HEK293 (cell line): ENCODE measurements at regions not wholly inside any gene's neighbourhood (a gene's known extent, or its start where the extent isn't known, plus 50 kb on each side); places are given as distances from the start of the nearest gene placed in this dataset.
"Not testable (repeated sequence)": the region's sequence is repeated elsewhere in the genome, so short reads cannot be mapped to it uniquely, and the experiment has no call there.

Source experiments
- CTCF ChIA-PET: fragments of 350-600 bp; formaldehyde crosslinking; extraction: SDS; loops from one replicate; lab custom pipeline; 2021; ENCODE audit warnings: antibody characterized with exemption; lab: Yijun Ruan, JAX
- POLR2A ChIA-PET: fragments of 300-600 bp; formaldehyde crosslinking; extraction: SDS; loops from one replicate; lab custom pipeline; 2020; ENCODE audit warnings: antibody characterized with exemption, inconsistent platforms; lab: Yijun Ruan, JAX
- H3K27ac ChIP-seq: fragments of 200-500 bp; sonication (Bioruptor generic); 2 replicates; pipeline ENCODE4 v1.5.1; 2014; ENCODE audit warnings: low read depth, low read length, control low read depth, inconsistent platforms; ENCODE audit errors: extremely low read depth
- H3K36me3 ChIP-seq, 2 experiments: fragments of 200-500 bp in 1 of 2; sonication (Bioruptor generic) in 1 of 2; 1 replicate in 1 of 2; 2 replicates in 1 of 2; pipeline ENCODE4 v1.5.1; 2014 to 2017; ENCODE audit warnings: inconsistent platforms in 2 of 2, low read length in 2 of 2; ENCODE audit not compliant: control insufficient read depth in 2 of 2, insufficient read depth in 1 of 2
- H3K4me1 ChIP-seq: fragments of 200-500 bp; sonication (Bioruptor generic); 2 replicates; pipeline ENCODE4 v1.5.1; 2014; ENCODE audit warnings: mild to moderate bottlenecking, low read length, inconsistent platforms; ENCODE audit not compliant: control insufficient read depth, insufficient read depth
- H3K4me3 ChIP-seq: 2 replicates; pipeline ENCODE4 v1.5.1; 2011; ENCODE audit warnings: low read depth, mild to moderate bottlenecking, control low read depth, low read length, moderate library complexity
- H3K9me3 ChIP-seq: fragments of 200-500 bp; sonication (Bioruptor generic); 2 replicates; pipeline ENCODE4 v1.5.1; 2014; ENCODE audit warnings: low read depth, low read length, inconsistent platforms; ENCODE audit not compliant: control insufficient read depth, insufficient read depth
- KLF10 ChIP-seq: fragments of 450-650 bp; IDR thresholded peaks from 2 replicates; pipeline ENCODE4 v1.5.1; 2018; ENCODE audit warnings: missing biosample characterization, mild to moderate bottlenecking, missing genetic modification characterization
- KLF16 ChIP-seq: fragments of 450-650 bp; formaldehyde crosslinking; IDR thresholded peaks from 2 replicates; pipeline ENCODE4 v1.5.1; 2017; ENCODE audit warnings: missing biosample characterization, missing genetic modification characterization
- TCF7L2 ChIP-seq: IDR thresholded peaks from 2 replicates; pipeline ENCODE4 v1.6.1; 2011; ENCODE audit warnings: low read depth, mild to moderate bottlenecking, inconsistent platforms, low read length, moderate library complexity, borderline replicate concordance
- ZBTB7A ChIP-seq: fragments of 450-650 bp; formaldehyde crosslinking; IDR thresholded peaks from 2 replicates; pipeline ENCODE4 v1.5.1; 2016; ENCODE audit warnings: low read depth, missing biosample characterization, missing genetic modification characterization
- ZFHX2 ChIP-seq: fragments of 450-650 bp; formaldehyde crosslinking; conservative IDR thresholded peaks from 2 replicates; pipeline ENCODE4 v1.5.1; 2016; ENCODE audit warnings: missing biosample characterization, missing genetic modification characterization
- ZFP41 ChIP-seq: fragments of 450-650 bp; formaldehyde crosslinking; IDR thresholded peaks from 2 replicates; pipeline ENCODE4 v1.5.1; 2016; ENCODE audit warnings: missing biosample characterization, missing genetic modification characterization, borderline replicate concordance
- ZNF112 ChIP-seq: fragments of 450-650 bp; formaldehyde crosslinking; IDR thresholded peaks from 2 replicates; pipeline ENCODE4 v1.5.0; 2017; ENCODE audit warnings: missing biosample characterization, missing genetic modification characterization
- ZNF132 ChIP-seq: fragments of 450-650 bp; formaldehyde crosslinking; IDR thresholded peaks from 2 replicates; pipeline ENCODE4 v1.5.1; 2017; ENCODE audit warnings: missing biosample characterization, missing genetic modification characterization, borderline replicate concordance
- ZNF391 ChIP-seq: fragments of 450-650 bp; formaldehyde crosslinking; IDR thresholded peaks from 2 replicates; pipeline ENCODE4 v1.5.1; 2016; ENCODE audit warnings: low read depth, missing biosample characterization, missing genetic modification characterization, borderline replicate concordance
- ZNF585B ChIP-seq: fragments of 450-650 bp; formaldehyde crosslinking; IDR thresholded peaks from 2 replicates; pipeline ENCODE4 v1.5.1; 2016; ENCODE audit warnings: missing biosample characterization, missing genetic modification characterization
- ZNF610 ChIP-seq: fragments of 450-650 bp; formaldehyde crosslinking; IDR thresholded peaks from 2 replicates; pipeline ENCODE4 v1.5.1; 2016; ENCODE audit warnings: missing biosample characterization, missing genetic modification characterization, borderline replicate concordance
- ZNF623 ChIP-seq: fragments of 450-650 bp; formaldehyde crosslinking; IDR thresholded peaks from 2 replicates; pipeline ENCODE4 v1.5.1; 2016; ENCODE audit warnings: missing biosample characterization, missing genetic modification characterization
- ZNF677 ChIP-seq: fragments of 450-650 bp; IDR thresholded peaks from 2 replicates; pipeline ENCODE4 v1.5.0; 2018; ENCODE audit warnings: missing biosample characterization, mild to moderate bottlenecking, missing genetic modification characterization, moderate library complexity
- ZNF785 ChIP-seq: fragments of 450-650 bp; formaldehyde crosslinking; IDR thresholded peaks from 2 replicates; pipeline ENCODE4 v1.5.1; 2016; ENCODE audit warnings: missing biosample characterization, missing genetic modification characterization
- ZNF791 ChIP-seq: fragments of 450-650 bp; formaldehyde crosslinking; IDR thresholded peaks from 2 replicates; pipeline ENCODE4 v1.5.1; 2016; ENCODE audit warnings: missing biosample characterization, missing genetic modification characterization
- ZSCAN23 ChIP-seq: fragments of 450-650 bp; formaldehyde crosslinking; IDR thresholded peaks from 2 replicates; pipeline ENCODE4 v1.5.1; 2016; ENCODE audit warnings: missing biosample characterization, missing genetic modification characterization
- TF ChIP-seq, protein P1 (sequence below): fragments of 450-650 bp; formaldehyde crosslinking; IDR thresholded peaks from 2 replicates; pipeline ENCODE4 v1.5.1; 2017; ENCODE audit warnings: missing biosample characterization, missing genetic modification characterization
- TF ChIP-seq, protein P2 (sequence below): fragments of 450-650 bp; formaldehyde crosslinking; IDR thresholded peaks from 2 replicates; pipeline ENCODE4 v1.5.1; 2017; ENCODE audit warnings: missing biosample characterization, missing genetic modification characterization
- TF ChIP-seq, protein P3 (sequence below): fragments of 450-650 bp; formaldehyde crosslinking; IDR thresholded peaks from 2 replicates; pipeline ENCODE4 v1.5.1; 2017; ENCODE audit warnings: missing biosample characterization, missing genetic modification characterization
- TF ChIP-seq, protein P4 (sequence below): fragments of 450-650 bp; formaldehyde crosslinking; IDR thresholded peaks from 2 replicates; pipeline ENCODE4 v1.5.1; 2016; ENCODE audit warnings: missing biosample characterization, missing genetic modification characterization
- TF ChIP-seq, protein P5 (sequence below): fragments of 450-650 bp; formaldehyde crosslinking; IDR thresholded peaks from 2 replicates; pipeline ENCODE4 v1.5.1; 2016; ENCODE audit warnings: missing biosample characterization, missing genetic modification characterization, low read depth

DNA sequence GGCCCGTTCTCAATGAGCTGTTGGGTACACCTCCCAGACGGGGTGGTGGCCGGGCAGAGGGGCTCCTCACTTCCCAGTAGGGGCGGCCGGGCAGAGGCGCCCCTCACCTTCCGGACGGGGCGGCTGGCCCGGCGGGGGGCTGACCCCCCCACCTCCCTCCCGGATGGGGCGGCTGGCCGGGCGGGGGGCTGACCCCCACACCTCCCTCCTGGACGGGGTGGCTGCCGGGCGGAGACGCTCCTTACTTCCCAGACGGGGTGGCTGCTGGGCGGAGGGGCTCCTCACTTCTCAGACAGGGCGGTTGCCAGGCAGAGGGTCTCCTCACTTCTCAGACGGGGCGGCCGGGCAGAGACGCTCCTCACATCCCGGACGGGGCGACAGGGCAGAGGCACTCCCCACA is 644.7 kb upstream of the KCNMB2 start:
- H3K36me3 ChIP-seq, CTCF ChIA-PET, H3K4me3 ChIP-seq, H3K9me3 ChIP-seq, H3K4me1 ChIP-seq, POLR2A ChIA-PET, H3K27ac ChIP-seq: not testable (repeated sequence)

DNA sequence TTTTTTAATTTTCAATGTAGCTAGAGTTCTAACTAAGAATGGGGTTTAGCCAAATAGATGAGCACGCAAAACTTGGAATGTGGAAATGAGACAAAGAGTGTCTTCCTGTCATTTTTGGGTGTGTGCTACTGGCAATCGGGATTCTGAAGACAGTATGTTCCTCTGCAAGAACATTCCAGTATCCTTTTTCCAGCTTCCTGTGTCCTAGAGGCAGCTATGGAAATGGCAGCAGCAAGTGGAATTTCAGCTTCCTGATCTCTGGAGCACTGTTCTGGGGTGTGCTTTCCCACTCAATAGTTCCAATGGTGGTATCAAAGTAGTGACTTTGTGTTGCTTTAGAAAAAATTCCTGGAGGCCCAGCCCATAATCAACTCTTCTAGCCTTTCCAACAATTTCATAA is 642.9 kb upstream of the KCNMB2 start:
- ChIA-PET CTCF (no interaction called here), POLR2A (no interaction called here)
- Histone ChIP-seq H3K4me3 (no peak overlapping the region), H3K36me3 (no peaks in the 10 kb centered on the region), H3K4me1 (no peaks in the 10 kb centered on the region), H3K27ac (no peak overlapping the region), H3K9me3 (no peaks in the 10 kb centered on the region)
- TF ChIP-seq ZNF623 (tag by site-specific recombination) (no peak), ZNF391 (tag by site-specific recombination) (no peak), ZNF610 (no peak), ZFP41 (tag by site-specific recombination) (no peak), ZNF677 (tag by site-specific recombination) (no peak)
- TF ChIP-seq, protein P1, sequence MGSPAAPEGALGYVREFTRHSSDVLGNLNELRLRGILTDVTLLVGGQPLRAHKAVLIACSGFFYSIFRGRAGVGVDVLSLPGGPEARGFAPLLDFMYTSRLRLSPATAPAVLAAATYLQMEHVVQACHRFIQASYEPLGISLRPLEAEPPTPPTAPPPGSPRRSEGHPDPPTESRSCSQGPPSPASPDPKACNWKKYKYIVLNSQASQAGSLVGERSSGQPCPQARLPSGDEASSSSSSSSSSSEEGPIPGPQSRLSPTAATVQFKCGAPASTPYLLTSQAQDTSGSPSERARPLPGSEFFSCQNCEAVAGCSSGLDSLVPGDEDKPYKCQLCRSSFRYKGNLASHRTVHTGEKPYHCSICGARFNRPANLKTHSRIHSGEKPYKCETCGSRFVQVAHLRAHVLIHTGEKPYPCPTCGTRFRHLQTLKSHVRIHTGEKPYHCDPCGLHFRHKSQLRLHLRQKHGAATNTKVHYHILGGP (tag by site-specific recombination): no peak
- TF ChIP-seq, protein P2, sequence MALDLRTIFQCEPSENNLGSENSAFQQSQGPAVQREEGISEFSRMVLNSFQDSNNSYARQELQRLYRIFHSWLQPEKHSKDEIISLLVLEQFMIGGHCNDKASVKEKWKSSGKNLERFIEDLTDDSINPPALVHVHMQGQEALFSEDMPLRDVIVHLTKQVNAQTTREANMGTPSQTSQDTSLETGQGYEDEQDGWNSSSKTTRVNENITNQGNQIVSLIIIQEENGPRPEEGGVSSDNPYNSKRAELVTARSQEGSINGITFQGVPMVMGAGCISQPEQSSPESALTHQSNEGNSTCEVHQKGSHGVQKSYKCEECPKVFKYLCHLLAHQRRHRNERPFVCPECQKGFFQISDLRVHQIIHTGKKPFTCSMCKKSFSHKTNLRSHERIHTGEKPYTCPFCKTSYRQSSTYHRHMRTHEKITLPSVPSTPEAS: no peak

DNA sequence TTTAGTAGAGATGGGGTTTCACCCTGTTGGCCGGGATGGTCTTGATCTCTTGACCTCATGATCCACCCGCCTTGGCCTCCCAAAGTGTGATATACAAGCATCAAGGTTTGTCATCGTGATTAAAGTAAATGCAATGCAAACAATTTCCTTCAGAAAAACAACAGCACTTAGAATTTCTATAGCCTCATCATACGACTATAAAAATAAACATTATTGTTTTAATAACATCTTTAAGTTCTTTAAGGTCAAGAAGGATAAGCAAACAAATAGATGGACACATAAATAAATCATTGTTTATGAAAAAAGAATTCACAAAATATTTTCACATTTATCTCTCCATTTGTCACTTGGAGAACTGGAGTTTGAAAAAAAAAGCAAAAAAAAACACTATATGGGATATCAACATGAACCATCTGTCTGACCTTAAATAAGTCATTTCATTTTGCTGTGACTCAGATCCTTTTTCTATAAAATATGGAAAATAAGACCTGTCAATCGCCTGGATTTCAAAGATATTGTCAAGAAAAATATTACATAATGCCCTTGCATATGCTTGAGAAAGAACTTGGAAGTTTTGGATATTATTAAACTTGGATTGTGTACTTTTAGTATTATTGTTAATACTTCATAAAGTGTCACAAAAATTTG is 642.0 kb upstream of the KCNMB2 start:
- ChIA-PET POLR2A (no interaction called here), CTCF (interaction anchor here (0.6 to 0.7 kb wide), 2 partner anchors 39 to 319 kb away, joined by 3 to 7 read pairs; no protein-coding TSS in a partner anchor)
- Histone ChIP-seq H3K4me3 (no peak overlapping the region), H3K4me1 (no peaks in the 10 kb centered on the region), H3K9me3 (no peaks in the 10 kb centered on the region), H3K36me3 (no peaks in the 10 kb centered on the region), H3K27ac (no peak overlapping the region)
- TF ChIP-seq KLF16 (tag by site-specific recombination) (no peak), ZSCAN23 (no peak), TCF7L2 (no peak), ZFHX2 (tag by site-specific recombination) (no peak), ZNF791 (no peak), KLF10 (no peak), ZNF391 (tag by site-specific recombination) (no peak), ZNF785 (tag by site-specific recombination) (no peak), ZNF585B (no peak), ZBTB7A (no peak), ZNF112 (tag by site-specific recombination) (no peak), ZNF132 (tag by site-specific recombination) (no peak), ZFP41 (tag by site-specific recombination) (no peak)
- TF ChIP-seq, protein P3, sequence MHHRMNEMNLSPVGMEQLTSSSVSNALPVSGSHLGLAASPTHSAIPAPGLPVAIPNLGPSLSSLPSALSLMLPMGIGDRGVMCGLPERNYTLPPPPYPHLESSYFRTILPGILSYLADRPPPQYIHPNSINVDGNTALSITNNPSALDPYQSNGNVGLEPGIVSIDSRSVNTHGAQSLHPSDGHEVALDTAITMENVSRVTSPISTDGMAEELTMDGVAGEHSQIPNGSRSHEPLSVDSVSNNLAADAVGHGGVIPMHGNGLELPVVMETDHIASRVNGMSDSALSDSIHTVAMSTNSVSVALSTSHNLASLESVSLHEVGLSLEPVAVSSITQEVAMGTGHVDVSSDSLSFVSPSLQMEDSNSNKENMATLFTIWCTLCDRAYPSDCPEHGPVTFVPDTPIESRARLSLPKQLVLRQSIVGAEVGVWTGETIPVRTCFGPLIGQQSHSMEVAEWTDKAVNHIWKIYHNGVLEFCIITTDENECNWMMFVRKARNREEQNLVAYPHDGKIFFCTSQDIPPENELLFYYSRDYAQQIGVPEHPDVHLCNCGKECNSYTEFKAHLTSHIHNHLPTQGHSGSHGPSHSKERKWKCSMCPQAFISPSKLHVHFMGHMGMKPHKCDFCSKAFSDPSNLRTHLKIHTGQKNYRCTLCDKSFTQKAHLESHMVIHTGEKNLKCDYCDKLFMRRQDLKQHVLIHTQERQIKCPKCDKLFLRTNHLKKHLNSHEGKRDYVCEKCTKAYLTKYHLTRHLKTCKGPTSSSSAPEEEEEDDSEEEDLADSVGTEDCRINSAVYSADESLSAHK: no peak
- TF ChIP-seq, protein P4, sequence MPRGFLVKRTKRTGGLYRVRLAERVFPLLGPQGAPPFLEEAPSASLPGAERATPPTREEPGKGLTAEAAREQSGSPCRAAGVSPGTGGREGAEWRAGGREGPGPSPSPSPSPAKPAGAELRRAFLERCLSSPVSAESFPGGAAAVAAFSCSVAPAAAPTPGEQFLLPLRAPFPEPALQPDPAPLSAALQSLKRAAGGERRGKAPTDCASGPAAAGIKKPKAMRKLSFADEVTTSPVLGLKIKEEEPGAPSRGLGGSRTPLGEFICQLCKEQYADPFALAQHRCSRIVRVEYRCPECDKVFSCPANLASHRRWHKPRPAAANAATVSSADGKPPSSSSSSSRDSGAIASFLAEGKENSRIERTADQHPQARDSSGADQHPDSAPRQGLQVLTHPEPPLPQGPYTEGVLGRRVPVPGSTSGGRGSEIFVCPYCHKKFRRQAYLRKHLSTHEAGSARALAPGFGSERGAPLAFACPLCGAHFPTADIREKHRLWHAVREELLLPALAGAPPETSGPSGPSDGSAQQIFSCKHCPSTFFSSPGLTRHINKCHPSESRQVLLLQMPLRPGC: no peak
- TF ChIP-seq, protein P5, sequence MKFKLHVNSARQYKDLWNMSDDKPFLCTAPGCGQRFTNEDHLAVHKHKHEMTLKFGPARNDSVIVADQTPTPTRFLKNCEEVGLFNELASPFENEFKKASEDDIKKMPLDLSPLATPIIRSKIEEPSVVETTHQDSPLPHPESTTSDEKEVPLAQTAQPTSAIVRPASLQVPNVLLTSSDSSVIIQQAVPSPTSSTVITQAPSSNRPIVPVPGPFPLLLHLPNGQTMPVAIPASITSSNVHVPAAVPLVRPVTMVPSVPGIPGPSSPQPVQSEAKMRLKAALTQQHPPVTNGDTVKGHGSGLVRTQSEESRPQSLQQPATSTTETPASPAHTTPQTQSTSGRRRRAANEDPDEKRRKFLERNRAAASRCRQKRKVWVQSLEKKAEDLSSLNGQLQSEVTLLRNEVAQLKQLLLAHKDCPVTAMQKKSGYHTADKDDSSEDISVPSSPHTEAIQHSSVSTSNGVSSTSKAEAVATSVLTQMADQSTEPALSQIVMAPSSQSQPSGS: no peak
